NCI-H1436 (cell line): ENCODE measurements at regions not wholly inside any gene's neighbourhood (a gene's known extent, or its start where the extent isn't known, plus 50 kb on each side); places are given as distances from the start of the nearest gene placed in this dataset.

Experiments used
- DNase-seq: peaks from one replicate; lab custom pipeline; 2025; lab: John Stamatoyannopoulos, UW

- DNase-seq = no peak
Measured at GRCh38 chr6:87851674-87852299, 149.8 kb upstream of the AKIRIN2 start.

GRCh38 chr6:87848616-87849015 lies 146.6 kb upstream of the AKIRIN2 start:
- DNase-seq = no peak

- no peak for DNase-seq
Measured at GRCh38 chr6:87847830-87848210, 145.8 kb upstream of the AKIRIN2 start.

GRCh38 chr6:87847135-87847829 lies 145.2 kb upstream of the AKIRIN2 start:
- DNase-seq = no peak

- DNase-seq = no peak
Measured at GRCh38 chr6:87846434-87846833, 144.4 kb upstream of the AKIRIN2 start.

GRCh38 chr6:87840324-87840723 lies 138.3 kb upstream of the AKIRIN2 start:
- no peak for DNase-seq

- DNase-seq = no peak
Measured at GRCh38 chr6:87837876-87838275, 135.8 kb upstream of the AKIRIN2 start.

GRCh38 chr6:87837444-87837843 lies 135.4 kb upstream of the AKIRIN2 start:
- DNase-seq = no peak

- DNase-seq = peak; percentile 51
Measured at GRCh38 chr6:87832025-87832825, 130.2 kb upstream of the AKIRIN2 start.

- DNase-seq = no peak
Measured at GRCh38 chr6:87830907-87831306, 128.9 kb upstream of the AKIRIN2 start.

- no peak for DNase-seq
Measured at GRCh38 chr6:87829622-87830121, 127.6 kb upstream of the AKIRIN2 start.

- DNase-seq = no peak
Measured at GRCh38 chr6:87828044-87828443, 126.0 kb upstream of the AKIRIN2 start.

- no peak for DNase-seq
Measured at GRCh38 chr6:87827346-87827745, 125.3 kb upstream of the AKIRIN2 start.

GRCh38 chr6:87826424-87826823 lies 124.4 kb upstream of the AKIRIN2 start:
- no peak for DNase-seq

- no peak for DNase-seq
Measured at GRCh38 chr6:87825821-87826221, 123.8 kb upstream of the AKIRIN2 start.

- DNase-seq = no peak
Measured at GRCh38 chr6:87824958-87825491, 123.0 kb upstream of the AKIRIN2 start.

GRCh38 chr6:87822011-87822410 lies 120.0 kb upstream of the AKIRIN2 start:
- no peak for DNase-seq

GRCh38 chr6:87820343-87820984 lies 118.4 kb upstream of the AKIRIN2 start:
- no peak for DNase-seq

GRCh38 chr6:87817183-87817582 lies 115.2 kb upstream of the AKIRIN2 start:
- DNase-seq = no peak

- no peak for DNase-seq
Measured at GRCh38 chr6:87815449-87815848, 113.4 kb upstream of the AKIRIN2 start.

GRCh38 chr6:87808005-87808757 lies 106.1 kb upstream of the AKIRIN2 start:
- DNase-seq = peak; percentile 45
